ENCODE measurements at regions not wholly inside any gene's neighbourhood (a gene's known extent, or its start where the extent isn't known, plus 50 kb on each side); places are given as distances from the start of the nearest gene placed in this dataset.

DNA sequence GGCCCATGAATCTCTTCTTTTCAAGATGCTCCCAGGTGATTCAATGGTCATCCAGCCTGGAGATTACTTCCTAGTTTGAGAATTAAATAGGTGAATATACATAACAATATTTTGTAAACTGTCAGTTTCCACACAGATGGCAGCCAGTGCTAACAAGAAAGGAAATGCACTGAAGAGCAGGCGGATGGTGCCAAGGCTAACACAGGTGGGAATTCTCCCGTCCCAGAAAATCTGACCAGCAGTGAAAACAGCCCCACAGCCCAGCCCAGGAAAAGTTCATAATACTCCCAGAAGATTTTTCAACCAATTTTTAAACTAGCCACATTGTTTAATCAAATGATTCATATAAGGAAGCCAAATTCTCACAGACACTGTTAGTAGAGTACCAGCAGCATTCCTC, 387.2 kb upstream of the GATB start:
- no TSS peak for BruUV-seq (replicated peaks)
- ATAC-seq (no peak), DNase-seq (ENCODE audit: low read depth, low spot score) (no peak), FAIRE-seq (no peak)
- Histone ChIP-seq H3K4me3 (no peak overlapping the region), H2AFZ (ENCODE audit: control insufficient read depth, low read depth, low read length) (no peak overlapping the region), H3K79me2 (ENCODE audit: control insufficient read depth, insufficient read depth, low read length) (no peaks in the 10 kb centered on the region), H3K4me1 (ENCODE audit: control insufficient read depth, insufficient read depth, low read length) (no peaks in the 10 kb centered on the region), H3K27me3 (replicated peaks in 1 of 2; ENCODE audit: control insufficient read depth in 2 of 2, insufficient read depth in 2 of 2, low read length in 1 of 2) (no peaks in the 10 kb centered on the region), H3K4me2 (ENCODE audit: control insufficient read depth, insufficient read depth) (no peak overlapping the region), H3K9me3 (replicated peaks; ENCODE audit: control insufficient read depth, insufficient read depth, low read length) (peaks cover 7% of the 10 kb centered on the region), H4K20me1 (ENCODE audit: control insufficient read depth, insufficient read depth) (no peaks in the 10 kb centered on the region), H3K9ac (ENCODE audit: control insufficient read depth, insufficient read depth, low read length) (no peak overlapping the region), H3K36me3 (ENCODE audit: control insufficient read depth in 2 of 2, insufficient read depth in 2 of 2, low read length in 1 of 2) (no peaks in the 10 kb centered on the region), H3K27ac (ENCODE audit: control insufficient read depth, insufficient read depth) (no peak overlapping the region)
- 73% methylated on average over 2 of the region's 2 CpGs for WGBS (ENCODE audit: insufficient coverage, insufficient replicate concordance, low lambda C conversion rate, missing lambda C conversion rate)
- RAD21 ChIA-PET (ENCODE audit: unreplicated experiment): no interaction called here
- SMC1A ChIA-PET (ENCODE audit: uncharacterized antibody, unreplicated experiment): no interaction called here
- POLR2A ChIA-PET: no interaction called here
- in situ Hi-C loops (cut with MboI): no loop called here
- CTCF ChIA-PET: no interaction called here
- intact Hi-C loops (cut with micrococcal nuclease; ENCODE audit: unreplicated experiment): no loop called here
- TF ChIP-seq GABPA (IDR thresholded peaks at IDR 0.05; ENCODE audit: low read depth) (no peak), CBFB (IDR thresholded peaks at IDR 0.05; ENCODE audit: low read depth) (no peak), MAX (IDR thresholded peaks at IDR 0.05; ENCODE audit: low read depth, low read length) (no peak), TAF1 (IDR thresholded peaks at IDR 0.05; ENCODE audit: borderline replicate concordance, low read depth, low read length) (no peak), BCLAF1 (IDR thresholded peaks at IDR 0.05) (no peak), EED (IDR thresholded peaks at IDR 0.05; ENCODE audit: low read depth) (no peak), BRCA1 (IDR thresholded peaks at IDR 0.05; ENCODE audit: low read depth, low read length) (no peak), CEBPZ (IDR thresholded peaks at IDR 0.05; ENCODE audit: low read depth, low read length) (no peak), POLR2A (IDR thresholded peaks at IDR 0.05; ENCODE audit: low read depth, low read length) (no peak), MTA2 (IDR thresholded peaks at IDR 0.05; ENCODE audit: low read depth) (no peak), SRF (IDR thresholded peaks at IDR 0.05; ENCODE audit: low read depth in 2 of 2, low read length in 2 of 2) (no peak), SUPT20H (IDR thresholded peaks at IDR 0.05; ENCODE audit: borderline replicate concordance, control insufficient read depth, low read depth, low read length) (no peak), TCF12 (IDR thresholded peaks at IDR 0.05; ENCODE audit: low read depth, low read length) (no peak), CBX5 (IDR thresholded peaks at IDR 0.05; ENCODE audit: low read depth) (no peak), RELA (IDR thresholded peaks at IDR 0.05; ENCODE audit: borderline replicate concordance, partially characterized antibody) (no peak), ETV6 (conservative IDR thresholded peaks at IDR 0.05 in 1 of 2, IDR thresholded peaks at IDR 0.05 in 1 of 2; ENCODE audit: borderline replicate concordance in 1 of 2, low read depth in 1 of 2) (no peak)
- TF ChIP-seq, protein P1, sequence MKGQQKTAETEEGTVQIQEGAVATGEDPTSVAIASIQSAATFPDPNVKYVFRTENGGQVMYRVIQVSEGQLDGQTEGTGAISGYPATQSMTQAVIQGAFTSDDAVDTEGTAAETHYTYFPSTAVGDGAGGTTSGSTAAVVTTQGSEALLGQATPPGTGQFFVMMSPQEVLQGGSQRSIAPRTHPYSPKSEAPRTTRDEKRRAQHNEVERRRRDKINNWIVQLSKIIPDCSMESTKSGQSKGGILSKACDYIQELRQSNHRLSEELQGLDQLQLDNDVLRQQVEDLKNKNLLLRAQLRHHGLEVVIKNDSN (IDR thresholded peaks at IDR 0.05; ENCODE audit: borderline replicate concordance, extremely low read length, insufficient read depth, low read depth, low read length): no peak

Data from GM12878 (cell line).